NCI-H2081 (cell line): ENCODE measurements at regions not wholly inside any gene's neighbourhood (a gene's known extent, or its start where the extent isn't known, plus 50 kb on each side); places are given as distances from the start of the nearest gene placed in this dataset.
"Not testable (repeated sequence)": the region's sequence is repeated elsewhere in the genome, so short reads cannot be mapped to it uniquely, and the experiment has no call there.

ENCODE experiments used
- DNase-seq, 2 experiments: peaks; one replicate each; lab custom pipeline; 2025; lab: John Stamatoyannopoulos, UW

GRCh38 chr1:41980827-41981653, 62.3 kb upstream of the HIVEP3 start:
- DNase-seq, result no peak

GRCh38 chr1:41978986-41979385, 60.3 kb upstream of the HIVEP3 start:
- no peak for DNase-seq

- peak; percentile 91 to 98 for DNase-seq
Observed at GRCh38 chr1:41977326-41977725, 58.6 kb upstream of the HIVEP3 start.

GRCh38 chr1:41976671-41977070, 57.9 kb upstream of the HIVEP3 start:
- DNase-seq, result no peak

GRCh38 chr1:41975850-41976569, 57.3 kb upstream of the HIVEP3 start:
- DNase-seq, result no peak

- DNase-seq, result no peak
Observed at GRCh38 chr1:41975121-41975520, 56.4 kb upstream of the HIVEP3 start.

GRCh38 chr1:41968557-41968956, 49.8 kb upstream of the HIVEP3 start:
- not testable (repeated sequence) for DNase-seq
